CD8-positive, alpha-beta memory T cell (primary cell): ENCODE measurements at regions not wholly inside any gene's neighbourhood (a gene's known extent, or its start where the extent isn't known, plus 50 kb on each side); places are given as distances from the start of the nearest gene placed in this dataset.

ENCODE experiments used
- CTCF ChIA-PET: fragments of 350-600 bp; sonication (Branson Sonifier 250); formaldehyde crosslinking; loops from one replicate; lab custom pipeline; 2021; ENCODE audit warnings: antibody characterized with exemption; lab: Charles Lee
- POLR2A ChIA-PET: fragments of 350-600 bp; sonication (Branson Sonifier 250); formaldehyde crosslinking; loops from one replicate; lab custom pipeline; 2021; ENCODE audit warnings: antibody characterized with exemption; lab: Charles Lee
- DNase-seq, 5 donors: peaks; one replicate each; pipeline versions ENCODE4 v3.0.0 to v3.0.0-alpha.2; 2020 to 2022; ENCODE audit warnings: mixed read lengths in 1 of 5
- H3K27ac ChIP-seq: one replicate; pipeline ENCODE4 v1.7.0; 2013; ENCODE audit warnings: low read depth, mild to moderate bottlenecking, low read length, moderate library complexity
- H3K27me3 ChIP-seq: 2 replicates; pipeline ENCODE4 v1.7.0; 2013; ENCODE audit warnings: low read length, mild to moderate bottlenecking; ENCODE audit not compliant: insufficient read depth, poor library complexity, severe bottlenecking
- H3K36me3 ChIP-seq: 2 replicates; pipeline ENCODE4 v1.7.0; 2013; ENCODE audit warnings: mild to moderate bottlenecking, low read length, moderate library complexity; ENCODE audit not compliant: insufficient read depth
- H3K4me1 ChIP-seq: 2 replicates; pipeline ENCODE4 v1.7.0; 2013; ENCODE audit warnings: mild to moderate bottlenecking, low read length, moderate library complexity; ENCODE audit not compliant: insufficient read depth
- H3K4me3 ChIP-seq: 2 replicates; pipeline ENCODE4 v1.7.0; 2013; ENCODE audit warnings: mild to moderate bottlenecking, low read length
- H3K9me3 ChIP-seq: 2 replicates; pipeline ENCODE4 v1.7.0; 2013; ENCODE audit warnings: mild to moderate bottlenecking, low read length
- H3K27ac Mint-ChIP-seq, 8 donors: one replicate each; pipeline ENCODE4 v1.8.0; 2020 to 2021; ENCODE audit warnings: mixed read lengths in 8 of 8, mild to moderate bottlenecking in 6 of 8, inconsistent platforms in 3 of 8, moderate library complexity in 3 of 8
- H3K27me3 Mint-ChIP-seq, 2 donors: one replicate each; pipeline ENCODE4 v1.8.0; 2020 to 2021; ENCODE audit warnings: mixed read lengths in 2 of 2, mild to moderate bottlenecking in 1 of 2, moderate library complexity in 1 of 2
- H3K36me3 Mint-ChIP-seq, 3 donors: one replicate each; pipeline ENCODE4 v1.8.0; 2020 to 2021; ENCODE audit warnings: mixed read lengths in 3 of 3, inconsistent platforms in 1 of 3, mild to moderate bottlenecking in 1 of 3
- H3K4me1 Mint-ChIP-seq, 3 donors: one replicate each; pipeline ENCODE4 v1.8.0; 2020 to 2021; ENCODE audit warnings: mixed read lengths in 3 of 3, inconsistent platforms in 1 of 3, mild to moderate bottlenecking in 1 of 3
- H3K4me3 Mint-ChIP-seq, 7 donors: one replicate each; pipeline ENCODE4 v1.8.0; 2020 to 2021; ENCODE audit warnings: mixed read lengths in 7 of 7, mild to moderate bottlenecking in 6 of 7, moderate library complexity in 4 of 7, inconsistent platforms in 2 of 7
- H3K9me3 Mint-ChIP-seq, 5 donors: one replicate each; pipeline ENCODE4 v1.8.0; 2020 to 2022; ENCODE audit warnings: mixed read lengths in 5 of 5, mild to moderate bottlenecking in 3 of 5, moderate library complexity in 2 of 5, inconsistent platforms in 1 of 5

GRCh38 chr9:110048403-110048975 lies 159.5 kb downstream of the C9orf152 start:
- H3K9me3 Mint-ChIP-seq: peaks cover 0 to 4% (median 0%) of the 10 kb centered on the region in 5 donors
- Histone ChIP-seq H3K27me3 (peaks cover 2% of the 10 kb centered on the region), H3K4me3 (peak overlapping the region; percentile 83), H3K36me3 (no peaks in the 10 kb centered on the region), H3K27ac (no peak overlapping the region), H3K9me3 (no peaks in the 10 kb centered on the region), H3K4me1 (peaks cover 22% of the 10 kb centered on the region)
- peaks cover 25 to 26% of the 10 kb centered on the region in 2 donors for H3K27me3 Mint-ChIP-seq
- H3K4me1 Mint-ChIP-seq: peaks cover 31 to 45% (median 37%) of the 10 kb centered on the region in 3 donors
- ChIA-PET CTCF (no interaction called here), POLR2A (no interaction called here)
- peak; percentile 19 to 71 (median 62) for DNase-seq
- H3K36me3 Mint-ChIP-seq: peaks cover 0 to 3% (median 0%) of the 10 kb centered on the region in 3 donors
- H3K27ac Mint-ChIP-seq: peak overlapping the region in 1 of 8 donors; percentile 60
- H3K4me3 Mint-ChIP-seq: peak overlapping the region; percentile 83 to 93 (median 90)

DNA sequence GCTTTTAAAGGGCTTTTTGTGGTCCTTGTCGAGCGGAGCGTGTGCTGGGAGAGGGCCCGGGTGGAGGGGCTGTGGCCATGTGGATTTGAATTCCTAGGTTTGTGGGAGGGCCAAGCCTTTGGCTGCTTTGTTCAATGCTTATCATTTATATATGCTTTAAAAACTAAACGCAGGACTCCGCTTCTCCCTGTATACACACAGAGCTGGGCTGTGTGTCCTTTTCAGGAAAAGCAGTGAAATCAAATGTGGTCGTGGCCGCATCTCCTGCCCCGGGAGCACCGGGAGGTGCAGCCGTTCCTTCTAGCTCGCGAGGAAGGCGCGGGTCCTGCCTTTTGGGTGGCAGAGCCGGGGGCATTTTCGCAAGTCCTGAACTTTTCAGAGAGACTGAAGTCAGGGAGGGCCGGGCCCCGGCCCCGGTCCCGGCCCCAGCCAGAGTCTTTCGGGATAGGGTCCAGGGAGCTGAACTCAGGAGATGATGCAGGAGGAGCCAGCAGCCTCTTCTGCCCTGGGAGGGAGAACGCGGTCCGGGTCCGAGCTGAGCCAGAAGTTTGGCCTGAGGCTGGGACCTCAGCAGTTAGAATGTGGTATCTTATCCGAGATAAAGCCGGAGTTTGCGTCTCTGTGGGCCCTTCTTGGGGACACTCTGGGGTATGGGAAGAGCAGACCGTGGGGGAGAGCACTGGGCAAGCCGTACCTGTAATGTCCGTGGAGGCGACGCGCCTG lies 158.8 kb downstream of the C9orf152 start:
- no peak overlapping the region for H3K27ac ChIP-seq
- Mint-ChIP-seq H3K4me3 (peak overlapping the region; percentile 80 to 90 (median 83)), H3K9me3 (peaks cover 0 to 4% (median 0%) of the 10 kb centered on the region in 5 donors), H3K27ac (no peak overlapping the region), H3K4me1 (peaks cover 31 to 45% (median 37%) of the 10 kb centered on the region in 3 donors), H3K36me3 (no peaks in the 10 kb centered on the region), H3K27me3 (peaks cover 25 to 31% of the 10 kb centered on the region in 2 donors)
- DNase-seq: no peak
- H3K4me1 ChIP-seq: peaks cover 22% of the 10 kb centered on the region
- no peaks in the 10 kb centered on the region for H3K9me3 ChIP-seq
- ChIA-PET CTCF (interaction anchor here (1.0 kb wide), 1 partner anchor 9 kb away, joined by 4 read pairs; no protein-coding TSS in a partner anchor), POLR2A (no interaction called here)
- H3K36me3 ChIP-seq: no peaks in the 10 kb centered on the region
- peaks cover 2% of the 10 kb centered on the region for H3K27me3 ChIP-seq
- peak overlapping the region; percentile 83 for H3K4me3 ChIP-seq

- H3K4me1 Mint-ChIP-seq: peaks cover 31 to 45% (median 37%) of the 10 kb centered on the region in 3 donors
- H3K4me3 Mint-ChIP-seq: peak overlapping the region; percentile 80 to 90 (median 83)
- no peaks in the 10 kb centered on the region for H3K36me3 Mint-ChIP-seq
- Histone ChIP-seq H3K27ac (no peak overlapping the region), H3K27me3 (peaks cover 2% of the 10 kb centered on the region), H3K4me3 (peak overlapping the region; percentile 83), H3K4me1 (peaks cover 22% of the 10 kb centered on the region), H3K36me3 (no peaks in the 10 kb centered on the region), H3K9me3 (no peaks in the 10 kb centered on the region)
- POLR2A ChIA-PET: no interaction called here
- no peak overlapping the region for H3K27ac Mint-ChIP-seq
- DNase-seq: peak in 1 of 5 donors; percentile 1
- CTCF ChIA-PET: interaction anchor here (1.0 kb wide), 1 partner anchor 8 kb away, joined by 4 read pairs; no protein-coding TSS in a partner anchor
- H3K27me3 Mint-ChIP-seq: peaks cover 25 to 31% of the 10 kb centered on the region in 2 donors
- H3K9me3 Mint-ChIP-seq: peaks cover 0 to 4% (median 0%) of the 10 kb centered on the region in 5 donors
Observed at GRCh38 chr9:110049699-110050450, 158.1 kb downstream of the C9orf152 start.

DNA sequence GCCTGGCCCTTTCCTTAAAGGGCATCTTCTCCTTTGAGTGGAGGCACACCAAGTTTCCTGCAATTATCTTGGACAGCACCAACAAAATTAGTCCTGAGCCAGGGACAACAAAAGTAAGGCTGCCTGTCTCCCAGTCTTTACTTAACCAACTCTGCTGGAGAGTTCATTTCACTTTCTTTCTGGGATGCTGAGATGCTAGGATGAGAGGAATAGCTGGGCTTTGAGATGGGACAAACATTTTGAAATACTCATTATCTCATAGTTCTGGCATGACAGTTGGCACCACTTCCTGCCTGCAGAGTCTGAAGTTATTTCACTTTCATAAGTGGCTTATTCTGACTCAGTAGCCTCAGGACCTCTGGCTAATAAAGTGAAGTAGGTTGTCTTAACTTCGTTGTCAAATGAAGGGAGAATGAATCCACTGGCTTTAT lies 157.0 kb downstream of the C9orf152 start:
- Mint-ChIP-seq H3K27ac (no peak overlapping the region), H3K4me3 (peak overlapping the region in 5 of 7 donors; percentile 16 to 82 (median 50)), H3K27me3 (peaks cover 25 to 31% of the 10 kb centered on the region in 2 donors), H3K4me1 (peaks cover 31 to 45% (median 37%) of the 10 kb centered on the region in 3 donors), H3K9me3 (peaks cover 0 to 4% (median 0%) of the 10 kb centered on the region in 5 donors), H3K36me3 (no peaks in the 10 kb centered on the region)
- Histone ChIP-seq H3K4me1 (peaks cover 22% of the 10 kb centered on the region), H3K9me3 (no peaks in the 10 kb centered on the region), H3K36me3 (no peaks in the 10 kb centered on the region), H3K27ac (no peak overlapping the region), H3K4me3 (no peak overlapping the region), H3K27me3 (peaks cover 2% of the 10 kb centered on the region)
- no peak for DNase-seq
- POLR2A ChIA-PET: no interaction called here
- CTCF ChIA-PET: interaction anchor here (1.4 kb wide), 1 partner anchor 11 kb away, joined by 4 read pairs; no protein-coding TSS in a partner anchor

DNA sequence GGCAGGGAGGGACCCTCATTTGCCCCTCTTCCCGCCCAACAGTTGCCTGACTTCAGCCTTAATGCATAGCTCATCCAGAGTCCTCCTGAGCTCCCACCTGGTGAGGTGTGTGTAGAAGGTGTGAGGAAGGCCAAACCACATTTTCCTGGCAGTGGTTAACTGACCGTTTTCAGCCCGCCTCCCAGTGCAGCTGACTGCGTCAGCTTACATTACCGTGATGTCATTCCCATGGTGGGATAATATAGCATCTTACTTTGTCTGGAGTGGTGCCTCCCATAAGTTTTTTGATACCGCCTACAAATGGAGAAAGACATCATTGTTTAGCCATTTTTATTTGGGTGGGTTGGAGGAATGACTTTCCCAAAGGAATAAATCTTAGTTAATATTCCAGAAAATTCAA lies 151.9 kb downstream of the C9orf152 start:
- DNase-seq: no peak
- Mint-ChIP-seq H3K36me3 (no peaks in the 10 kb centered on the region), H3K27ac (peak overlapping the region in 1 of 8 donors; percentile 50), H3K4me1 (peaks cover 4 to 5% (median 5%) of the 10 kb centered on the region in 3 donors), H3K9me3 (no peaks in the 10 kb centered on the region), H3K27me3 (peaks cover 4 to 10% of the 10 kb centered on the region in 2 donors), H3K4me3 (no peak overlapping the region)
- POLR2A ChIA-PET: no interaction called here
- CTCF ChIA-PET: no interaction called here
- Histone ChIP-seq H3K9me3 (no peaks in the 10 kb centered on the region), H3K4me3 (no peak overlapping the region), H3K27ac (no peak overlapping the region), H3K36me3 (no peaks in the 10 kb centered on the region), H3K27me3 (no peaks in the 10 kb centered on the region), H3K4me1 (peaks cover 3% of the 10 kb centered on the region)

- peak in 2 of 5 donors; percentile 14 to 54 for DNase-seq
- H3K9me3 ChIP-seq: no peaks in the 10 kb centered on the region
- Mint-ChIP-seq H3K4me1 (no peaks in the 10 kb centered on the region), H3K27ac (peak overlapping the region in 1 of 8 donors; percentile 3), H3K36me3 (no peaks in the 10 kb centered on the region), H3K9me3 (no peaks in the 10 kb centered on the region), H3K27me3 (peaks cover 0 to 9% of the 10 kb centered on the region in 2 donors), H3K4me3 (no peak overlapping the region)
- no peak overlapping the region for H3K27ac ChIP-seq
- ChIA-PET CTCF (interaction anchor here (0.6 to 3.3 kb wide), 5 partner anchors 9 to 159 kb away, joined by 3 to 25 read pairs (median 4); no protein-coding TSS in a partner anchor), POLR2A (no interaction called here)
- H3K4me1 ChIP-seq: no peaks in the 10 kb centered on the region
- H3K36me3 ChIP-seq: no peaks in the 10 kb centered on the region
- no peaks in the 10 kb centered on the region for H3K27me3 ChIP-seq
- no peak overlapping the region for H3K4me3 ChIP-seq
Observed at GRCh38 chr9:110058304-110058953, 149.5 kb downstream of the C9orf152 start.

- H3K4me3 Mint-ChIP-seq: no peak overlapping the region
- DNase-seq: no peak
- no peaks in the 10 kb centered on the region for H3K9me3 Mint-ChIP-seq
- H3K4me1 Mint-ChIP-seq: no peaks in the 10 kb centered on the region
- no peaks in the 10 kb centered on the region for H3K27me3 ChIP-seq
- H3K27ac Mint-ChIP-seq: no peak overlapping the region
- no peaks in the 10 kb centered on the region for H3K4me1 ChIP-seq
- H3K9me3 ChIP-seq: no peaks in the 10 kb centered on the region
- no peak overlapping the region for H3K4me3 ChIP-seq
- CTCF ChIA-PET: interaction anchor here (3.3 kb wide), 1 partner anchor 156 kb away, joined by 25 read pairs; no protein-coding TSS in a partner anchor
- no peaks in the 10 kb centered on the region for H3K36me3 Mint-ChIP-seq
- no peaks in the 10 kb centered on the region for H3K36me3 ChIP-seq
- POLR2A ChIA-PET: no interaction called here
- no peak overlapping the region for H3K27ac ChIP-seq
- H3K27me3 Mint-ChIP-seq: peaks cover 0 to 4% of the 10 kb centered on the region in 2 donors
Observed at GRCh38 chr9:110059461-110059860, 148.5 kb downstream of the C9orf152 start.
